Adrenal gland (tissue), 9 donors: ENCODE measurements at regions not wholly inside any gene's neighbourhood (a gene's known extent, or its start where the extent isn't known, plus 50 kb on each side); places are given as distances from the start of the nearest gene placed in this dataset.

ENCODE experiments used
- DNase-seq, 7 donors: peaks; one replicate each; pipeline ENCODE4 v3.0.0-alpha.2; 2019 to 2020
- H3K27ac ChIP-seq, 5 donors: fragments of 200-600 bp; sonication (generic) in 4 of 5; 1 replicate in 3 of 5; 2 replicates in 2 of 5; pipeline versions ENCODE4 v1.5.1 to v1.8.0; 2016 to 2020; ENCODE audit warnings: mild to moderate bottlenecking in 1 of 5
- H3K27me3 ChIP-seq: fragments of 200-600 bp; 2 replicates; pipeline ENCODE4 v1.8.0; 2021
- H3K36me3 ChIP-seq, 2 donors: fragments of 200-600 bp; replicated peaks in 1 of 2; 1 replicate in 1 of 2; 2 replicates in 1 of 2; pipeline versions ENCODE4 v1.5.1 to v1.8.0; 2018 to 2022
- H3K4me1 ChIP-seq, 2 donors: fragments of 200-600 bp; replicated peaks in 1 of 2; 1 replicate in 1 of 2; 2 replicates in 1 of 2; pipeline versions ENCODE4 v1.5.1 to v1.8.0; 2018 to 2021
- H3K4me3 ChIP-seq, 4 donors: fragments of 200-600 bp; sonication (generic) in 3 of 4; one replicate each; pipeline ENCODE4 v1.5.1; 2016 to 2018
- H3K9me3 ChIP-seq, 3 donors: fragments of 200-600 bp; sonication (generic) in 1 of 3; replicated peaks in 1 of 3; 1 replicate in 2 of 3; 2 replicates in 1 of 3; pipeline versions ENCODE4 v1.5.1 to v1.8.0; 2016 to 2021
- POLR2A ChIP-seq, 2 donors: fragments of 450-650 bp; IDR thresholded peaks; one replicate each; pipeline ENCODE4 v1.6.1; 2017; ENCODE audit warnings: antibody characterized with exemption in 2 of 2, mild to moderate bottlenecking in 2 of 2, moderate library complexity in 1 of 2
- WGBS, 4 donors: extraction: QIAGEN DNeasy Blood & Tissue Kit in 2 of 4; methylation state at CpG; one replicate each; pipeline versions ENCODE4 v1.1.5 to v1.1.7; 2013 to 2017; 5-methylcytosine and 5-hydroxymethylcytosine counted together
- intact Hi-C, 2 donors: fragments of 100-400 bp; cut with DNase I; formaldehyde crosslinking; loops; one replicate each; pipeline versions ENCODE4 v1.14.1 to v1.15.0; 2022 to 2023
- TF ChIP-seq, protein P1 (sequence below), 6 experiments: fragments of 450-650 bp in 4 of 6; fragments of 200-600 bp in 2 of 6; sonication (generic) in 1 of 6; IDR thresholded peaks; 1 replicate in 5 of 6; 2 replicates in 1 of 6; pipeline versions ENCODE4 v1.5.1 to v1.8.0; 2016 to 2021; ENCODE audit warnings: antibody characterized with exemption in 6 of 6, mild to moderate bottlenecking in 2 of 6, moderate library complexity in 1 of 6
- donor health status: healthy with polysubstance abuse.
- donor health status: Bipolar disorder and iron deficiency.
- donor health status: DM: yes; HTN: yes; CAD: no.
- donor health status: DM: no; HTN: no; CAD: no.
- donor health status: DM: no; HTN: no; CAD: no.

DNA sequence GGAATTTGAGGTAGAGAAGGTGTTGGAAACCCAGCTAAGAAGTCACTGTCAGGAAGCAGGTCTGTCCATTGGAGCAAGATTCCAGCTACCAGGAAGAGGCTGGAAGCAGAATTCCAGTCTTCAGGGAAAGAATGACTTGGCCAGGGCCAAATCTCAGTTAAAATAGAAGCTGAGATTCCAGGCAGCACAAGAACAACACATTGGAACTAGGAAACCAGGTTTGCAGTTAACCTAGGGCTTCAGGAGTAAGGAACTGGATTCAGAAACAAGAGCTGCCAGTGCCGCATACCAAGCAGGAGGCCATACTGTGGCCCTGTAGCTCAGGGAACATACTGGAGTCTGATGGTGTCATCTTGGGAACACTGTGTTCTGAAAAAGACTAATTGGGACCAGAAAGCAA lies 73.7 kb upstream of the FUCA2 start:
- WGBS, 4 donors = 100% methylated on average over 1 of the region's 1 CpG
- no peak for DNase-seq
- no peak for TF ChIP-seq POLR2A (IDR thresholded peaks at IDR 0.05)
- TF ChIP-seq, protein P1, sequence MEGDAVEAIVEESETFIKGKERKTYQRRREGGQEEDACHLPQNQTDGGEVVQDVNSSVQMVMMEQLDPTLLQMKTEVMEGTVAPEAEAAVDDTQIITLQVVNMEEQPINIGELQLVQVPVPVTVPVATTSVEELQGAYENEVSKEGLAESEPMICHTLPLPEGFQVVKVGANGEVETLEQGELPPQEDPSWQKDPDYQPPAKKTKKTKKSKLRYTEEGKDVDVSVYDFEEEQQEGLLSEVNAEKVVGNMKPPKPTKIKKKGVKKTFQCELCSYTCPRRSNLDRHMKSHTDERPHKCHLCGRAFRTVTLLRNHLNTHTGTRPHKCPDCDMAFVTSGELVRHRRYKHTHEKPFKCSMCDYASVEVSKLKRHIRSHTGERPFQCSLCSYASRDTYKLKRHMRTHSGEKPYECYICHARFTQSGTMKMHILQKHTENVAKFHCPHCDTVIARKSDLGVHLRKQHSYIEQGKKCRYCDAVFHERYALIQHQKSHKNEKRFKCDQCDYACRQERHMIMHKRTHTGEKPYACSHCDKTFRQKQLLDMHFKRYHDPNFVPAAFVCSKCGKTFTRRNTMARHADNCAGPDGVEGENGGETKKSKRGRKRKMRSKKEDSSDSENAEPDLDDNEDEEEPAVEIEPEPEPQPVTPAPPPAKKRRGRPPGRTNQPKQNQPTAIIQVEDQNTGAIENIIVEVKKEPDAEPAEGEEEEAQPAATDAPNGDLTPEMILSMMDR (IDR thresholded peaks at IDR 0.05) = no peak

DNA sequence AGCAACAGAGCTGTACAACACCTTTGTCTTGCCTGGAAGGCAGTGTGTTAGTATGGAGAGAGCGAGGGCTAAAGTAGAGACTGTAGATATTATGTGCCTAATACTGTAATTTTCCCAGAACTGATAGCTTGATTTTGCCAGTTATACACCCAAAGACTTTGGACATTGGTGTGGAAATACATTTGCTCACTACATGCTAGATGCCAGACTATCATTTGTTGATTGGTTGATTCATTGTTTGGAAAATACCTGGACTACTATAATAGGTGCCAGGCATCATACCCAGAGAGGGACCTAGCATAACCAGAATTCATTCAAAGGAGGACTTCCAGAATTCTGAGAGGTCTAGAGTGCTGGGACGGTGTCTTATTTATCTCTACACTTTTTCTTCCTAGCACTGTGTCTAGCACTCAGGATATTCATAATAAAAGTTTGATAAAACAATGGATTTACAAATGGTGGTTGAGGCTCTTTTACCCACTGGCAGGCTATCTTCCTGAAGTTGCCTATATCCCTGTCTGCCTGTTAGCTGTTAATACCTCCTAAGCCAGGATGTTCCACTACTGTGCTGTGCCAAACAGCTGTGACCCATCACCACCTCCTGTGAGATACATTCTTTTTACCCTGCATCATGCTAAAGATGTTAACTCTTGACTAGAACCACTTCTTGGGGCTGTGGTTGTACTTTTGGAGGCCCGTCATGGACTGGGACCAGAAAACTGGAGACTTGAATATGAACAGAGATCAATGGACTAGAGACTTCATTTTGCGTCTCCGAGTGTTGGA lies 72.2 kb upstream of the FUCA2 start:
- Histone ChIP-seq H3K4me1 (peaks cover 0 to 4% of the 10 kb centered on the region in 2 donors), H3K27ac (no peak overlapping the region), H3K4me3 (no peak overlapping the region), H3K9me3 (no peaks in the 10 kb centered on the region), H3K36me3 (no peaks in the 10 kb centered on the region), H3K27me3 (no peaks in the 10 kb centered on the region)
- TF ChIP-seq, protein P1 (IDR thresholded peaks at IDR 0.05) = no peak
- TF ChIP-seq POLR2A (IDR thresholded peaks at IDR 0.05) = no peak
- WGBS, 4 donors = 92 to 97% (median 96%) methylated on average over 5 of the region's 5 CpGs
- intact Hi-C loops = no loop called here
- no peak for DNase-seq

More for the DNA sequence above, 73.7 kb upstream of the FUCA2 start:
- Histone ChIP-seq H3K27me3 (no peaks in the 10 kb centered on the region), H3K9me3 (no peaks in the 10 kb centered on the region), H3K27ac (no peak overlapping the region), H3K36me3 (no peaks in the 10 kb centered on the region), H3K4me1 (peaks cover 0 to 4% of the 10 kb centered on the region in 2 donors), H3K4me3 (no peak overlapping the region)
- intact Hi-C loops = no loop called here

DNA sequence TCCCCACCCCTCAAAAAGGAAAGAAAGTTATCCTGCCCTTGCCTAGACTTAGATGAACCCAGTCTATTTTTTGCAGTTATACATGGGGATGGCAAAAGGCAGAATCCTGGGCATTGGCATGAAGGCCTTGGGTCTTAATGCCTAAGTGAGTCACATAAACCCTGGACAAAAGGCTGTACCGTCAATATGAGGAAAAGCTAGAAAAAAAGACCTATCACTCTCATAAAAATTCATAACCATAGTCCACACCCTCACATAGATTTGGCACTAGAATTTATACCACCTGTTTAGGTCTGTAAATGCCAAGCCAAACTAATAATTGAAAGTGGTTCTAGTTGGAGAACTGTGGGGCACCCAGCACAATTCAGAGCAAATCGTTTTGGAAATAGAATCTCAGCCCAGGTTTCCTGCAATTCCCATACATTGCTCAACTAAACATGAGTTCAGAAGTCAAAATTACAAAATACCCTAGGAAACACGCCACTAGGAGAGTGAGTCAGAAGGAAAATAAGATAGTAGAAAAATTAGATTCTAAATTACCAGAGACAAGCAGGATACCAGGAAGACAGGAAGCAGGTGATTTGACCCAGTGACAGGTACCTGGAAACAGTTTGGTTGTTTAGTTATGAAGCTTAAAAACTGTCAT lies 70.4 kb upstream of the FUCA2 start:
- Histone ChIP-seq H3K27me3 (no peaks in the 10 kb centered on the region), H3K27ac (no peak overlapping the region), H3K4me3 (no peak overlapping the region), H3K9me3 (no peaks in the 10 kb centered on the region), H3K4me1 (peaks cover 0 to 4% of the 10 kb centered on the region in 2 donors), H3K36me3 (no peaks in the 10 kb centered on the region)
- TF ChIP-seq, protein P1 (IDR thresholded peaks at IDR 0.05) = no peak
- no peak for TF ChIP-seq POLR2A (IDR thresholded peaks at IDR 0.05)
- intact Hi-C loops = no loop called here
- no peak for DNase-seq
- WGBS, 4 donors = 34 to 54% (median 48%) methylated on average over 3 of the region's 3 CpGs

DNA sequence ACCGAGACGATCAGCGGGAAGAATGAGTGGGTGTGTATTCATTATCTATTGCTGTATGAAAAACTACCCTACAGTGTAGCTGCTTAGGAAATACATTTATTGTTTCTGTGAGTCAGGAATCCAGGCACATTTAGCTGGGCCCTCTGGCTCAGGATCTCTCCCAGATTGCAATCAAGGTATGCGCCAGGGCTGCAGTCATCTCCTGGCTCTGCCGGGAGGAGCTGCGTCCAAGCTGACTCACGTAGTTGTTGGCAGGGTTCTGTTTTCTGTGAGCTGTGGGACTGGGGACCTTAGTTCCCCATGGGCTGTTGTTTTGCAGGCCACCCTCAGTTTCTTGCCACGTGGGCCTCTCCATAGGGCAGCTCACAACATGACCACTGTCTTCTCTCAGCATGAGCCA lies 68.2 kb upstream of the FUCA2 start:
- Histone ChIP-seq H3K9me3 (no peaks in the 10 kb centered on the region), H3K4me1 (peaks cover 11 to 12% of the 10 kb centered on the region in 2 donors), H3K27ac (peak overlapping the region in 1 of 5 donors; percentile 46), H3K27me3 (no peaks in the 10 kb centered on the region), H3K4me3 (no peak overlapping the region), H3K36me3 (no peaks in the 10 kb centered on the region)
- intact Hi-C loops = loop anchor here (5.0 to 10.0 kb wide), 2 partner anchors 265 to 433 kb away; partner anchors contain the start of gene LTV1 (in 1 of the 2)
- DNase-seq = peak; percentile 66 to 88 (median 84)
- TF ChIP-seq, protein P1 (IDR thresholded peaks at IDR 0.05) = no peak
- no peak for TF ChIP-seq POLR2A (IDR thresholded peaks at IDR 0.05)
- 63 to 90% (median 64%) methylated on average over 4 to 8 of the region's 8 CpGs for WGBS, 4 donors
